ENCODE measurements at regions not wholly inside any gene's neighbourhood (a gene's known extent, or its start where the extent isn't known, plus 50 kb on each side); places are given as distances from the start of the nearest gene placed in this dataset.

DNA sequence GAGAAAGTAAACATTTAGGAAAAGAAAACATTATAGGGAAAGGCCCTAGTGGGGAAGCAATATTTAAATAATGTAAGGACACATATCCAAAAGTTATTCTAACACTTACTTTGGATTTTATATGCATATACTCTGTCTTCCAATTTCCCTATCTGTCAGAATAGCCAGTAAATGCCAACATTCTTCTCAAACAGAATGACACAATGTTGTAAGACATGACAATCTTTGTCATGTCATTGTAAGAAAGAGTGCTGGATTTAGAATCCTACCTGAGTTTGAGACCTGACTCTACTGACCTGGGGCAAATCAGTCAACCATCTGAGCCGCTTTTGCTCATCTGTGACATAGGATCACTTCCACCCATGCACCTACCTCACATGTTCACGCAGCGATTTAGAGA is 198.3 kb downstream of the PHLDA1 start:
- Histone ChIP-seq H3K36me3 (no peaks in the 10 kb centered on the region), H3K27me3 (no peaks in the 10 kb centered on the region), H3K27ac (no peak overlapping the region), H3K4me3 (replicated peaks in 1 of 3) (no peak overlapping the region), H3K4me1 (no peaks in the 10 kb centered on the region), H3K9me3 (no peaks in the 10 kb centered on the region)
- intact Hi-C loops (cut with DNase I) = no loop called here
- TF ChIP-seq POLR2A (IDR thresholded peaks at IDR 0.05) = no peak
- TF ChIP-seq, protein P1, sequence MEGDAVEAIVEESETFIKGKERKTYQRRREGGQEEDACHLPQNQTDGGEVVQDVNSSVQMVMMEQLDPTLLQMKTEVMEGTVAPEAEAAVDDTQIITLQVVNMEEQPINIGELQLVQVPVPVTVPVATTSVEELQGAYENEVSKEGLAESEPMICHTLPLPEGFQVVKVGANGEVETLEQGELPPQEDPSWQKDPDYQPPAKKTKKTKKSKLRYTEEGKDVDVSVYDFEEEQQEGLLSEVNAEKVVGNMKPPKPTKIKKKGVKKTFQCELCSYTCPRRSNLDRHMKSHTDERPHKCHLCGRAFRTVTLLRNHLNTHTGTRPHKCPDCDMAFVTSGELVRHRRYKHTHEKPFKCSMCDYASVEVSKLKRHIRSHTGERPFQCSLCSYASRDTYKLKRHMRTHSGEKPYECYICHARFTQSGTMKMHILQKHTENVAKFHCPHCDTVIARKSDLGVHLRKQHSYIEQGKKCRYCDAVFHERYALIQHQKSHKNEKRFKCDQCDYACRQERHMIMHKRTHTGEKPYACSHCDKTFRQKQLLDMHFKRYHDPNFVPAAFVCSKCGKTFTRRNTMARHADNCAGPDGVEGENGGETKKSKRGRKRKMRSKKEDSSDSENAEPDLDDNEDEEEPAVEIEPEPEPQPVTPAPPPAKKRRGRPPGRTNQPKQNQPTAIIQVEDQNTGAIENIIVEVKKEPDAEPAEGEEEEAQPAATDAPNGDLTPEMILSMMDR (IDR thresholded peaks at IDR 0.05) = no peak
- DNase-seq = no peak
- 80 to 81% methylated on average over 3 of the region's 3 CpGs for WGBS, 2 donors

DNA sequence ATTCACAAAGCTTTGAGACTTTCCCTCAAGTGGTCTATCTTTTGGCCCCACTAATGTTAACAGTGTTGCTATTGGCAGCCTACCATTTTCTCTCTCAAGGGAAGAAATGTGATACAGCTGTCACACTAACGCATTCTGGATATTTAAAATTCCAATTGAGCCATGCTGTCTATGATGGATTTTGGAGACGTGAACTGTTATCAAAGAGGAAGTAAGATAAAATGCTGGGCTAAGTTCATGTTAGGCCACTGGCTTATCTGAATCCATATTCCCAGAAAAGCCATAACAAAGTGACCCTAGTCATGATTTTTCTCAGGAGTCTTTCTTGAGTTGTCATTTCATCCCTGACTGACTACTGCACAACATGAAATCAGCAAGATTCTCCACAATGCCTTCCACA is 200.2 kb downstream of the PHLDA1 start:
- TF ChIP-seq, protein P1 (IDR thresholded peaks at IDR 0.05) = no peak
- no peak for TF ChIP-seq POLR2A (IDR thresholded peaks at IDR 0.05)
- DNase-seq = no peak
- Histone ChIP-seq H3K4me3 (replicated peaks in 1 of 3) (no peak overlapping the region), H3K9me3 (no peaks in the 10 kb centered on the region), H3K4me1 (no peaks in the 10 kb centered on the region), H3K27ac (no peak overlapping the region), H3K27me3 (no peaks in the 10 kb centered on the region), H3K36me3 (no peaks in the 10 kb centered on the region)
- 74 to 84% methylated on average over 2 of the region's 2 CpGs for WGBS, 2 donors
- intact Hi-C loops (cut with DNase I) = no loop called here

DNA sequence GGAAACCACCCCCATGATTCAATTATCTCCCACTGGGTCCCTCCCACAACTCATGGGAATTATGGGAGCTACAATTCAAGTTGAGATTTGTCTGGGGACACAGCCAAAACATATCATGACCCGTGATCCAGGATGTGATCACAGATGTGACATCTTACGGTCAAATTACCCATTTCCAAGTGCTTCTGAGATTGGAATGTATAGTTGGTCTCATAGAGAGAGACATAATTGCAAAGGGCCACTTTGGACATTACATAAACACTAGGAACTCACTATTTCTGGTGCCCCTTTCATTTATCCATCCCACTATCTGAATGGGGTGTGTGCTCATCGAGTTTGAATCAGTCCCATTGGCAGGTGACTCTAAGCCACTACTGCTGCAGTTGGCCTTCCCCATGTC is 204.5 kb downstream of the PHLDA1 start:
- H3K36me3 ChIP-seq = no peaks in the 10 kb centered on the region
- DNase-seq = no peak
- TF ChIP-seq, protein P1 (IDR thresholded peaks at IDR 0.05) = no peak
- TF ChIP-seq POLR2A (IDR thresholded peaks at IDR 0.05) = no peak
- H3K27ac ChIP-seq = no peak overlapping the region
- intact Hi-C loops (cut with DNase I) = no loop called here
- WGBS, 2 donors = 91 to 97% methylated on average over 3 of the region's 3 CpGs
- H3K27me3 ChIP-seq = no peaks in the 10 kb centered on the region
- H3K4me3 ChIP-seq (replicated peaks in 1 of 3) = no peak overlapping the region
- no peaks in the 10 kb centered on the region for H3K9me3 ChIP-seq
- no peaks in the 10 kb centered on the region for H3K4me1 ChIP-seq

DNA sequence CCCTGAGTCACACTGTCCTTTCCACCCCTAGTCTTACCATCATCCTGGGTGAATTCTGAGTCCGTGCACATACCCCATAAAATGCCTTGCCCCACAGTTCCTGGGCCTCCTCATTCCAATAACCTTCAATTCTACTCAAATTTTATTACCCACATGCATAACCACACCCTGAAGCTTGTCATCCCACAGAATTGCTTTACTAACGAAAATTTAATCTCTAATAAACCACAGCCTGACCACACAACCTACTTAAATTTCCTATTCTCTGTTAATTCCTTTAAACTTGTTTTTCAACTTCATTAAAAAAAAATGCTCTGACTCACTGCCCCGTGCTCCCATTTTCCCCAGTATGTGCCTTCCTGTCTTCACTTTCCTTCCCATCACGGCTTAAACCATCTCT is 205.9 kb downstream of the PHLDA1 start:
- TF ChIP-seq, protein P1 (IDR thresholded peaks at IDR 0.05) = no peak
- no peak for TF ChIP-seq POLR2A (IDR thresholded peaks at IDR 0.05)
- WGBS, 2 donors = 82 to 83% methylated on average over 4 of the region's 4 CpGs
- H3K9me3 ChIP-seq = no peaks in the 10 kb centered on the region
- H3K4me3 ChIP-seq (replicated peaks in 1 of 3) = no peak overlapping the region
- DNase-seq = no peak
- intact Hi-C loops (cut with DNase I) = no loop called here
- no peaks in the 10 kb centered on the region for H3K36me3 ChIP-seq
- no peaks in the 10 kb centered on the region for H3K27me3 ChIP-seq
- no peak overlapping the region for H3K27ac ChIP-seq
- H3K4me1 ChIP-seq = no peaks in the 10 kb centered on the region

DNA sequence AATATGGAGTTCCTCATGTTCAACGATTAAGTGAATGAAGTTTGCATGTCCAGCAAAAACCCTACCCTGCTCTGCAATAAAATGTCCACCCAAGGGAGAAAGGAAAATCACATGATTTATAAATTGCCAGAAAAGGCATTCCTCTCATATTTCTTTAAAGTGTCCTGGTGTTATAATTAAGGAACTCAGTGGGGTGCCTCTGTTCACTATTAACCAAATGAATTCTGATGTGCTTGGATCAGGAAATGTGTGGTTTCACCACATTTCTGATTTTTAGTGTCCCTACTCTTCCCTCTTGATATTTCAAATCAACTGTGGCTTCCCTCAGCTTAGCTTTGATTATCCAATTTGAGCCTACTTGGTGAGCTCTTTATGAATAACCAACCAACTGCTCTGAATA is 208.1 kb downstream of the PHLDA1 start:
- no peaks in the 10 kb centered on the region for H3K9me3 ChIP-seq
- intact Hi-C loops (cut with DNase I) = no loop called here
- no peaks in the 10 kb centered on the region for H3K27me3 ChIP-seq
- no peak overlapping the region for H3K4me3 ChIP-seq (replicated peaks in 1 of 3)
- no peak overlapping the region for H3K27ac ChIP-seq
- WGBS, 2 donors = 95 to 98% methylated on average over 1 of the region's 1 CpG
- peaks cover 9 to 10% of the 10 kb centered on the region in 2 donors for H3K4me1 ChIP-seq
- H3K36me3 ChIP-seq = no peaks in the 10 kb centered on the region
- no peak for DNase-seq
- TF ChIP-seq POLR2A (IDR thresholded peaks at IDR 0.05) = no peak
- TF ChIP-seq, protein P1 (IDR thresholded peaks at IDR 0.05) = no peak

Measured in thyroid gland (tissue), 4 donors.